HG03175 (cell line): ENCODE measurements at regions not wholly inside any gene's neighbourhood (a gene's known extent, or its start where the extent isn't known, plus 50 kb on each side); places are given as distances from the start of the nearest gene placed in this dataset.

Experiments used
- ATAC-seq: cut with Tn5 transposase; IDR thresholded peaks from one replicate; pipeline ENCODE4 v1.9.1; 2021; ENCODE audit warnings: mild to moderate bottlenecking, moderate library complexity; ENCODE audit not compliant: unreplicated experiment

GRCh38 chrX:21126661-21127060, 247.6 kb upstream of the CNKSR2 start:
- ATAC-seq = no peak

DNA sequence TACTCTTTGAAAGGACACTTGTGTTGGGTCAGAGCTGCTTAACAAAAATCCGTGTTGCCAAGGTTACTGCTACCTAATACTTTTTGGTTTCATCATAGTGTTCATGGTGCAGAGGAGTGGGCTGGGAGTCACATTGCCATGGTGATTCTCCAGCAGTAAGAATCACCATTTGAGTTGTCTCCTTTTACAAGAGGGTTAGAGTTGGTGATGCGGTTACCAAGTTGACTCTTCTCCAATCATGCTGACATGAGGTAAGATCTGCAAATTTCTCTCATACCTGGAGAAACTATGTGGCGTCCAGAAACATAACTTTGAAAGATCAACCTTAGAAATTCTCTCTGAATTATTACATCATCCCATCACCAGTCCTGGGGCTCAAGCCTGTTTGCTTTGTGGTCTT, 242.9 kb upstream of the CNKSR2 start:
- no peak for ATAC-seq

DNA sequence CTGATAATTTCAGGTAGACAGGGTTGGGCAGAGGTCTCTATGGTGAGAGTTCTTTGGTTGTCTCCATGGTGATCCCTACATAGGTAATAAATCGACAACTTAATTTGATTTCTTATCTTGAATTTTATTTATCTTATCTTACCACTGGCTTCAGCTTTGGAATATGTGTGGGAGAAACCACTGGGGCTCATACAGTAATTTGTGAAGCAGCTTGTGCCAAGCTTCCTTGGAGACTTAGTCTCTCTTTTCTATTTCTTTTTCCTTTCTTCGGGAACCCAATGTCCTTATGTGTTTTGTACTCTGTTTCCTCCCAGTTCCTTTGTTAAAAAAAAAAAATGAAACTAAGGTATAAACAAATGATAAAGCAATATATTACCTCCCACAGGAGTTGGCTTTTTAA, 242.4 kb upstream of the CNKSR2 start:
- no peak for ATAC-seq

- no peak for ATAC-seq
These were observed 241.4 kb upstream of the CNKSR2 start for GRCh38 chrX:21132686-21133393.

DNA sequence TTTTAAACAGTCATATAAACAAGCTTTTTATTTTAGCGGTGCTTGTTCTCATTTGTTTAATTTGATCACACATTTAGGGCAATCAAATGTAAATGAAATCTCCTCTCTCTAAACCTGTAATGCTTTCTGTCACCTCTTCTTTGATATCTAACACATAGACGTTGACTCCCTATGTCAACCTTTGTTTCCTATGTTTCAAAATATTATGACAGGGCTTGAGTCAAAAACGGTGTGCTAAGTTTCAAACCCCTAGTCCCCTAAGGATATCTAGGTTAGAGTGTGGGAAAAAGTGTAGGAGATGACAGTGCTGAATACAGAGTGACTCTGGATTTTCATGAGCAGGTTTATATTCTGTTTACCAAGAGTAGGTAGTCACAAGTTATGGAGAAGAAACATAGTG, 224.0 kb upstream of the CNKSR2 start:
- ATAC-seq = no peak

- no peak for ATAC-seq
These were observed 223.2 kb upstream of the CNKSR2 start for GRCh38 chrX:21151051-21151450.

- ATAC-seq = no peak
These were observed 221.2 kb upstream of the CNKSR2 start for GRCh38 chrX:21153033-21153432.

DNA sequence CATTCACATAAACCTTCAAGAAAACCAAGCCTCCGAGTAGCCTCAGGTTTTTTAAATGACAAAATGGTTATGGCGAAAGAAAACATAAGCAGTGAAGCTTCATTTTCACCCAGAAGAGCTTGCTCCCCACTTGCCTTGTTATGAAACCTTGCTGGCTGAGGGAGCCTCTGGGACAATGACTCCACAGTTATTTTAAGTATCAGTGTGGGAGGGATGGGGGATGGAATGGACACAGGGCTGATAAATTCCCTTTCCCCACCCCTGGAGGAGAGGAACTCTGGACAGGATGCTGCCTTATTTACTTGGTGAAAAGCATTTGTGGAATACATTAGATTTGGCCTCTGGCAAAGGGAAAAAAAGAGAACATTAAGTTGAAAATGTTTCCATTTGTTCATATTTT, 220.7 kb upstream of the CNKSR2 start:
- ATAC-seq = no peak

DNA sequence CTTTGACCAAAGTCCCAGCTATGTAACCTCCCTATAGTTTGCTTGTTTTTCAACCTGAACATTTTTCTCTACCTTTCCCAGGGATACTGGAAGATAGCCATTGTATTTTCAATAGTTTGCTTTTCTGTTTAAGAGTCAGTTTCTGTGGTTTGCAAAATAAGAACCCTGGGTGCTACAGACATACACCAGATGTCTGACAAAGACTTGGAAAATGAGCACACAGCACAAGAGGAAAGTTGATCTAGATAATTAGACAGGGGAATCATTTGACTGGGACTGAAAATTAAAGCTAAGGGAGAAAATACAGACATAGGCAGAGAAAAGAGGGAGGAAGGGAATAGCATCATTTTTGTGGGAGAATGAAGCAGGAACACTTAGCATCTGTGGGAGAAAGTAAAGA, 218.3 kb upstream of the CNKSR2 start:
- ATAC-seq = no peak

DNA sequence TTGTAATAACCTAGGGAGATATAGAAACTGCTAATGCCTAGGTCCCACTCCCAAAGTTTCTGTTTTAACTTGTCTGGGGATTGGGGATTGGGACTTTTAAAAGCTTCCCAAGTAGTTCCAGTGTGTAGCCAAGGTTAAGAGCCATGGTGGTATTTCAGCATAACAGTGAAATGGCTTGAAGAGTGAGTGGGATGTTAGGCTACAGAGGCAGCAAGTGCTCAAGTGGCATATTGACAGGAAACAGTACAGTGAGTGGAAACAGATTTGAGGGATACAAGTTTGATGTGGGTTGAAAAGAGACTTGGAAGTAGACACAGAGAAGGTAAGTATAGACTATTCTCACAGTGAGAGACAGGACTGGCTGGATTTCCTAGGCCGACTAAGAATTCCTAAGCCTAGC, 217.6 kb upstream of the CNKSR2 start:
- ATAC-seq = no peak

GRCh38 chrX:21158678-21159077, 215.5 kb upstream of the CNKSR2 start:
- ATAC-seq = no peak

GRCh38 chrX:21166272-21166982, 207.8 kb upstream of the CNKSR2 start:
- ATAC-seq = no peak

- no peak for ATAC-seq
These were observed 207.2 kb upstream of the CNKSR2 start for GRCh38 chrX:21167011-21167410.

DNA sequence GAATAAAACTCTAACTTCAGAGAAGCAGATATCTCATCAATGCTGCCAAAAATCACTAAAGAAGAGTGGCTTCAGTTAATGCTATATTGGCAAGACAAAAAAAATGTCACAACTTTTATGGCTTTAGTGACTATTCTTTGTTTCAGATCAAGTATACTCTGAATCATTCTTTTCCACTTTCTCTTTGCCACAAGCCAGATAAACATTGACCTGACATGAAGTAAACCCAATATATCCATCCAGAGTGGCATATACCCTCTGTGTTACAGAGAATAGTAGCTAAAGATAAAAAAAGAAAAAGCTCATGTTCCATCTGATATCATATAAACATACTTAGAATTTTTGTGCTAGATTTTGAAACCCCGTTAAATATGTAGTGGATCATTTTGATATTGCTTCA, 206.7 kb upstream of the CNKSR2 start:
- no peak for ATAC-seq

GRCh38 chrX:21168401-21169160, 205.6 kb upstream of the CNKSR2 start:
- ATAC-seq = no peak

- no peak for ATAC-seq
These were observed 203.0 kb upstream of the CNKSR2 start for GRCh38 chrX:21171181-21171580.

GRCh38 chrX:21174439-21174838, 199.8 kb upstream of the CNKSR2 start:
- ATAC-seq = no peak

DNA sequence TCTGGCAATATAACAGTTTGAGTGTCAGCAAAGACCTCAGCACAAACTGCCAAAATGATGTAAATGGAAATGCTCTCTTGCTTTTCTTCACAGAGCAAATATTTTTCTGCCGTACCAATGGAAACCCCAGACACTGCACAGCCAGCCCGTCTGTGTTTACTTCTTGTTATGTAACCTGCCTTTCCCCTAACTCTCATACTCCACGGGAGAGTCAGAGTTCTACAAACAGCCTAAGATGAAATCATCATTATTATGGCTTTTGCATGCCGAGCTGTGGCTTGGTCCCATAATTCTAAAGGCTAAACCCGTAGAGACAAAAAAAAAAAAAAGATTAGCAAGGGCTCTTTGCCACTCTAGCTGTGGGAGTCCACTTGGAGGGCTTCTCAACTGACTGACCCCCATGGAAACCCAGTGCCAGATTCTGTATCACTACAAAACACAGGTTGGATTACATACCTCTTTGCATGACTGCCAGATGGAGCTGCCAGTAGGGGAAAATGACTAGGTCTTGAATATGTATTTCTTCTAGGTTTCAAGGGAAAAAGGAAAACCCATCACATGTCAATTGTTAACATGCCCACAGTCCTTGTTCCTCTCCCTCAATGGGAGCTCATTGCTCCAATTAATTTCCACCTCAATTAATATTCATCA, 197.2 kb upstream of the CNKSR2 start:
- ATAC-seq = no peak

GRCh38 chrX:21181232-21181853, 192.9 kb upstream of the CNKSR2 start:
- ATAC-seq = no peak

GRCh38 chrX:21193196-21193595, 181.0 kb upstream of the CNKSR2 start:
- no peak for ATAC-seq

DNA sequence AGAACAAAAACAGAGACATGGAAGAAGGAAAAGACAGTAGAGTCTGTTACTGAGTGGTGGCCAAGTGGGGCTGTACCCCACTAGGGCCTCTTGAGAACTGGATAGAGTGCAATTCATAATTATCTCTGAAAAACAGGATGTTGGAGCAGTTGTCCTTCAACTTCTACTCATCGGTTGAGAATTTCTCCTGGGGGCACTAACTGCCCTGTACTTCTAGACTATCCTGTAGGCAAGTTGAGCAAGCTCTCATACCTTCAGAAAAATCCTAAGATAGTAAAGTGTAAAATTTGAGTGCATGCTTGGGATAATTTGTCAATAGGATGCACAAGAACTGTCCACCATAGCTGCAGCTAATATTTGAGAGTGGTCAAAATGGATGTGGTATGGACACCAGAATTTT, 179.7 kb upstream of the CNKSR2 start:
- no peak for ATAC-seq
